NK-92 treated with Interleukin-12 subunit alpha and Interleukin-12 subunit beta, amount 100 ng/mL, for 24 hours (cell line): ENCODE measurements at regions not wholly inside any gene's neighbourhood (a gene's known extent, or its start where the extent isn't known, plus 50 kb on each side); places are given as distances from the start of the nearest gene placed in this dataset.
"Not testable (repeated sequence)": the region's sequence is repeated elsewhere in the genome, so short reads cannot be mapped to it uniquely, and the experiment has no call there.

Experiments
- DNase-seq: peaks from one replicate; lab custom pipeline; 2025; lab: John Stamatoyannopoulos, UW

GRCh38 chr2:111533557-111534247 is 350.3 kb downstream of the ANAPC1 start:
- not testable (repeated sequence) for DNase-seq

GRCh38 chr2:111534910-111535352 is 349.1 kb downstream of the ANAPC1 start:
- DNase-seq = no peak

DNA sequence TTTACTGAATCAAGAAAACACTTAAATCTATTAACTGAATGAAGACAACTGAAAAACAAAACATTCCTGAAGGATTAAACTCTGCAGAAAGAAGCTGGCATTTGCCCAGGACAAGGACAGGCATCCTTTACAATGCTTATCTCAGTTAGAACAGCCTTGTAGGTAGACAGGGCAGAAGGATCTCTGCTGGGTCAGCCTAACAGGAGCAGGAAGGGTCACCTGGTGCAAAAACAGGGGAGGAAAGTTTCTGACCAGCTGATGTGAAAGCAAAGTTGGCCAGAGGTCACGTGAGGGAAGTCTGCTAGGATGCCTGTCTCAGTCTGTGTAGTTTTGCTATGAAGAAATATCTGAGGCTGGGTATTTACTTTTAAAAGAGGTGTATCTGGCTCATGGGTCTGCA is 348.6 kb downstream of the ANAPC1 start:
- no peak for DNase-seq

GRCh38 chr2:111537078-111537655 is 346.8 kb downstream of the ANAPC1 start:
- DNase-seq = no peak

- not testable (repeated sequence) for DNase-seq
Measured at GRCh38 chr2:111539991-111540390, 344.0 kb downstream of the ANAPC1 start.

DNA sequence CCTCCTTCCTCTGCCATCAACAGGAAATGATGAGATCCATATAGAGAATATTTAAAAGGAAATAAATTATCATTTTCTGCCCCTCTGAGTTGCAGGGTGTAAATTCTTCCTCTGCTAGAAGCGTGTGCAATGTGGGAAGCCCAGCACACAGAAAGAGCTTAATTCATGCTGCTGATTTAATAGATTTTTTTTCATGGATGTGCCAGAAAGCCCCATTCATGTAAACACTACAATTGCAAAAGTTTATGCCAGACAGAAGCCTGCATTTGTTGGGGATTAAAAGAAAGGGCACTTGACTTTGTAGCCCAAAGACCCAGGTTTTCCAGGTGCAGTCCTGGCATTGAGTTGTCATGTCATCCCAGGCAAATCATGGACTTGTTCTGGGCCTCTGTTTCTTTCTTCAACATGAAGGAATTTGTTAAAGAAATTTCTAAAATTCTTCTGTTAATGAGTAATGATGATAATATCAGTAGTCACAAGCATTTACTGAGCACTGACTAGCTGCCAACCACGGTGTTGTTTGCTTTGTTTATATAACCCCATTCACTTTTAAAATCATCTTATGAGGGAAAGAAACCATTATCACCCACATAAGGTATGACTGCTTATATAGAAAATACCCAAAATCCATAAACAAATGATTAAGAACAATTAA is 341.7 kb downstream of the ANAPC1 start:
- DNase-seq = not testable (repeated sequence)

DNA sequence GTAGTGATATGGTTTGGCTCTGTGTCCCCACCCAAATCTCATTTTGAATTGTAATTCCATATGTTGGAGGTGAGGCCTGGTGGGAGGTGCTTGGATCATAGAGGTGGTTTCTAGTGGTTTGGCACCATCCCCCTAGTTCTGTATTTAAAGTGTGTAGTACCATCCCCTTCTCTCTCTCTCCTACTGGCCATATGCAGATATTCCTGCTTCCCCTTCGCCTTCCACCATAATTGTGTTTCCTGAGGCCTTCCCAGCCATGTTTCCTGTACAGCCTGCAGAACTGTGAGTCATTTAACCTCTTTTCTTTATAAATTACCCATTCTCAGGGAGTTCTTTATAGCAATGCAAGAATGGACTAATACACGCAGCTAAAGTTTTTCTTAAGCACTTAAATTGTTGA is 340.0 kb downstream of the ANAPC1 start:
- not testable (repeated sequence) for DNase-seq

- not testable (repeated sequence) for DNase-seq
Measured at GRCh38 chr2:111545723-111546431, 338.1 kb downstream of the ANAPC1 start.

- not testable (repeated sequence) for DNase-seq
Measured at GRCh38 chr2:111546578-111546977, 337.4 kb downstream of the ANAPC1 start.

- not testable (repeated sequence) for DNase-seq
Measured at GRCh38 chr2:111549174-111549573, 334.8 kb downstream of the ANAPC1 start.

DNA sequence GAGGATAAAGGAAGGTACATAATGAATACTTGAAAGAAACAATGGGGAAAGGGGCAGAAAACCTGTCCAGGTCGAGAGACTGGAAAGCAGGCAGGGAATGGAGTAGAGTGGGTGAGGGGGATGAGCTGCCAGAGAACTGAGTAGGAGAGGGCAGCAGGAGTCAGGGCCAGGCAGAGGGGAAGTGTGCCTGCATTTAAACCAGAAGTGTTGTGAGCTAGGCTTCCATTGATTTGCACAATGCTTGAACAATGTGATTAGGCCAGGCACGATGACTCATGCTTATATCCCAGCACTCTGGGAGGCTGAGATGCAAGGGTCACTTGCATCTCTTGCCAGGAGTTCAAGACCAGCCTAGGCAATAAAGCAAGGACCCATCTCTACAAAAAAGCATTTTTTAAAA is 332.6 kb downstream of the ANAPC1 start:
- DNase-seq = not testable (repeated sequence)

DNA sequence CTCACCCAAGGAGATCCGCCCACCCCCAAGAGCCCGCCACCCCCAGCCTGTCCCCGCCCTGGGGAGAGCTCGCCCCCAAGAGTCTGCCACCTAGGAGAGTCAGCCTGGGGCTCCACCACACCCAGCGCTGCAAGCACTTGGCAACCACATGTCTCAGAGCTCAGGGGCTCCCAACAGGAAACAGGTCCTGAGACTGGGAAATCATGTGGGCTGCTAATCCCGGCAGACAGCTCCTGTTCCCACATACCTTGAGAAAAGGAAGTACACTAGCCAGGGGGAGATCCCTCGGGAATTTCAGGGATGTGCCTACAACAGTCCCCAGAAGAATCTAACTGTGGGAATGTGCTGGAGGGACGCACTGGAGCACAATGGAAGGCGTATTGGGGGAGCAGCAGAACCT is 331.4 kb downstream of the ANAPC1 start:
- DNase-seq = not testable (repeated sequence)

- DNase-seq = not testable (repeated sequence)
Measured at GRCh38 chr2:111559301-111559700, 324.7 kb downstream of the ANAPC1 start.

GRCh38 chr2:111559814-111560213 is 324.2 kb downstream of the ANAPC1 start:
- not testable (repeated sequence) for DNase-seq

- not testable (repeated sequence) for DNase-seq
Measured at GRCh38 chr2:111566068-111566467, 317.9 kb downstream of the ANAPC1 start.

GRCh38 chr2:111567233-111567632 is 316.8 kb downstream of the ANAPC1 start:
- not testable (repeated sequence) for DNase-seq

DNA sequence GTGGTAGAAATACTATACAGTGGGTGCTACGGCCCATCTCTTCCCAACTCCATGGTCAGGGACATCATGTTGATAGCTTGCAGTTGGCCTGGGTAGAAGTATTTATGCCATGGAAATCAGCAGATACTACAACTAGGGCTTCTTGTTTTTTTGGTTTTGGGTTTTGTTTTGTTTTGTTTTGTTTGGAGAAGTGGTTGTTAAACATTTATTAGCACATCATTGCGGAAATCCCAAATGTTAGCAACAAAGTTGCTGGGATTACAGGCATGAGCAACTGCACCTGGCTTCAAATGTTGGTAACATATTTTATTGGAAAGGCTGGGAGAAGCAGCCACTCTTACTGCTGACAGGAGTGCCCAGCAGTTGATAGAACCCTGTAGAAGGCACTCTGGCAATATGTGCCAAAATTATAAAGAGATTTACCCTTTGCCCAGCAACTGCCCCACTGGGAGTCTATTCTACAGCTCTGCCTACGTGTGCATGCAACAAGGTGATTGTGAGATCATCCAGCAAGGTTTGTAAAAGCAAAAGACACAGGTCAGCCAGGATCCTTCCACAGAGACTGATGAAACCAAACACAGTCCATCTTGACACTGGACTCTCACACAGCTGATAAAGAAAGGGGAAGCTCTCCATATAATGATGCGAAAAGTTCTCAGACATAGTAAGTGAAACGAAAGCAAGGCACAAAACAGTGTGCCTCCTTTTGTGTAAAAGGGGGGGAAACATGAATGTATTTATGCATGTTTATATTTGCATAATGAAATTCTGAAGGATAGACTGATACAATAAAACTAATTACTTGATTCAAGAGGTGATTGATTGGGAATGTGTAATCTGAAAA is 314.4 kb downstream of the ANAPC1 start:
- DNase-seq = not testable (repeated sequence)

DNA sequence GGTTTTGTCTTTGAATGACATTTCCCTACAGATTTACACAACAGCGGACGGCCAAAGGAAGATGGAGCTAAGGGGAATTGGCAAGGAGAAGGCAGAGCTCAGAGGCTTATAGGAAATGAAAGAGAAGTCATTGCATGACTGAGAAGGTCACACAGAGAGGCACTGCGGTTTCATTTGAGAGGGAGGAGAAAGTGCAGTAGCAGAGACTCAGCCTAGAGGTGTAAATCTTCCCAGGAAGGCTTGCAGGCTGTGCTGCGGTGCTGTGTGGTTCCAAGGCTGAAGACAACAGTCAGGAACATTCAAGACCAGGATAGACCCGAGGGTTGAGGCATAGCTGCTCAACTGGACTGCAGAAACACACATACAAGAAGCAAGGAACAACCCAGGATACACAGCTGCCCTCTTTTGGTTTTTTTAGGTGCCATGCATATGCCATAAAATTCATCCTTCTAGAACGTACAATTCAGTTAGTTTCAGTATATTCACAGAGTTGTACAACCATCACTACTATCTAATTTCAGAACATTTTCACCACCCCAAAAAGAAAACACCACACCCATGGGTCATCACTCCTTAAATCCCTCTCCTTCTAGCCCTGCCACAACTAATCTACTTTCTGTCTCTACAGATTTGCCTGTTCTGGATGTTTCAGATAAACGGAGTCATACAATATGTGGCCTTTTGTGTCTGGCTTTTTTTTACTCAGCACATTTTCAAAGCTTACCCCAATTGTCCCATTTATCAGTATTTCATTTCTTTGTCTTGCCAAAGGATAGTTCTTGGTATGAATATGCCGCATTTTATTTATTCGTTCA is 313.5 kb downstream of the ANAPC1 start:
- DNase-seq = not testable (repeated sequence)

GRCh38 chr2:111574803-111575202 is 309.2 kb downstream of the ANAPC1 start:
- DNase-seq = not testable (repeated sequence)

- DNase-seq = not testable (repeated sequence)
Measured at GRCh38 chr2:111577154-111577885, 306.7 kb downstream of the ANAPC1 start.
